Natural killer cell (primary cell): ENCODE measurements at regions not wholly inside any gene's neighbourhood (a gene's known extent, or its start where the extent isn't known, plus 50 kb on each side); places are given as distances from the start of the nearest gene placed in this dataset.

Source experiments
- ATAC-seq, 3 donors: fragments of 150-1000 bp in 2 of 3; fragments of 200-7000 bp in 1 of 3; cut with Tn5 transposase; 1 replicate in 1 of 3; 2 replicates in 2 of 3; pipeline ENCODE4 v1.10.0; 2021; ENCODE audit warnings: mild to moderate bottlenecking in 2 of 3, moderate library complexity in 2 of 3
- DNase-seq, 2 donors: peaks; one replicate each; pipeline versions ENCODE4 v3.0.0 to v3.0.0-alpha.2; 2013 to 2021; ENCODE audit warnings: mixed read lengths in 1 of 2
- H3K27ac ChIP-seq: one replicate; pipeline ENCODE4 v1.5.1; 2013; ENCODE audit warnings: mild to moderate bottlenecking, low read length
- H3K27me3 ChIP-seq: one replicate; pipeline ENCODE4 v1.6.1; 2013; ENCODE audit warnings: low read length; ENCODE audit not compliant: control insufficient read depth, insufficient read depth
- H3K36me3 ChIP-seq: one replicate; pipeline ENCODE4 v1.6.1; 2013; ENCODE audit warnings: low read length; ENCODE audit not compliant: control insufficient read depth, insufficient read depth
- H3K4me1 ChIP-seq: one replicate; pipeline ENCODE4 v1.6.1; 2013; ENCODE audit warnings: low read length; ENCODE audit not compliant: control insufficient read depth, insufficient read depth
- H3K4me3 ChIP-seq: one replicate; pipeline ENCODE4 v1.5.1; 2013; ENCODE audit warnings: low read length
- H3K9me3 ChIP-seq: one replicate; pipeline ENCODE4 v1.6.1; 2013; ENCODE audit warnings: low read length; ENCODE audit not compliant: control insufficient read depth, insufficient read depth
- H3K27ac Mint-ChIP-seq, 2 donors: one replicate each; pipeline ENCODE4 v1.8.0; 2022; ENCODE audit warnings: mild to moderate bottlenecking in 2 of 2, mixed read lengths in 2 of 2, moderate library complexity in 1 of 2
- H3K27me3 Mint-ChIP-seq, 2 donors: one replicate each; pipeline ENCODE4 v1.8.0; 2022; ENCODE audit warnings: low read depth in 2 of 2, mixed read lengths in 2 of 2
- H3K36me3 Mint-ChIP-seq: one replicate; pipeline ENCODE4 v1.8.0; 2022; ENCODE audit warnings: mixed read lengths
- H3K4me1 Mint-ChIP-seq, 2 donors: one replicate each; pipeline ENCODE4 v1.8.0; 2022; ENCODE audit warnings: mixed read lengths in 2 of 2
- H3K4me3 Mint-ChIP-seq: one replicate; pipeline ENCODE4 v1.8.0; 2022; ENCODE audit warnings: mild to moderate bottlenecking, moderate library complexity, mixed read lengths
- H3K9me3 Mint-ChIP-seq, 2 donors: one replicate each; pipeline ENCODE4 v1.8.0; 2022; ENCODE audit warnings: mixed read lengths in 2 of 2
- WGBS: methylation state at CpG from one replicate; pipeline ENCODE4 v1.1.7; 2013; ENCODE audit warnings: missing lambda C conversion rate; ENCODE audit not compliant: insufficient coverage; 5-methylcytosine and 5-hydroxymethylcytosine counted together
- intact Hi-C: fragments of 100-400 bp; cut with micrococcal nuclease; formaldehyde crosslinking; loops from one replicate; pipeline ENCODE4 v1.14.2; 2022
- TF ChIP-seq, protein P1 (sequence below): fragments of 200-600 bp; IDR thresholded peaks from one replicate; pipeline ENCODE4 v1.8.0; 2022; ENCODE audit warnings: antibody characterized with exemption

DNA sequence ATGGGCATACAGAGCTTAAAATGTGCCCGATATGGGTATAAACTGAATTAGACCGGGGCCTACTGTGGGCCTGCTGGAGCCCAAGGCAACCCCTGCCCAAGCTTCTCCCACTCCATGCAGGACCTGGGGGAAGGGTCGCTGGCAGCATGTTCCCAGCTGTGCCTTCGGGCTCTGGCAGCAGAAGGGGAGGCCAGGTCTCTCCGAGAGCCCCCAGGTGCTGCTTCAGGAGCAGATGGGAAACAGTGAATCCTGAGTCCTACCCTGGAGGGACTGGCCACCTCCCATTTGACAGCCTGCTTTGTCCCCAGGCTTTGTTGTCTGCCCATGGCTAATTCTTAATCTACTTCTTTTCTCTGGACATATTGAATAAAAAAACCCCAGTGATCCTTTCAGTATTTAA is 315.6 kb upstream of the B3GAT1 start:
- intact Hi-C loops, result loop anchor here (5.0 kb wide), 1 partner anchor 365 kb away; no protein-coding TSS in a partner anchor
- ATAC-seq (no peak), DNase-seq (no peak)
- H3K9me3 ChIP-seq, result no peaks in the 10 kb centered on the region
- H3K36me3 ChIP-seq, result no peaks in the 10 kb centered on the region
- Mint-ChIP-seq H3K9me3 (no peaks in the 10 kb centered on the region), H3K27me3 (peaks cover 22 to 32% of the 10 kb centered on the region in 2 donors), H3K36me3 (no peaks in the 10 kb centered on the region), H3K4me1 (no peaks in the 10 kb centered on the region), H3K4me3 (no peak overlapping the region), H3K27ac (no peak overlapping the region)
- H3K27me3 ChIP-seq, result no peaks in the 10 kb centered on the region
- TF ChIP-seq, protein P1, sequence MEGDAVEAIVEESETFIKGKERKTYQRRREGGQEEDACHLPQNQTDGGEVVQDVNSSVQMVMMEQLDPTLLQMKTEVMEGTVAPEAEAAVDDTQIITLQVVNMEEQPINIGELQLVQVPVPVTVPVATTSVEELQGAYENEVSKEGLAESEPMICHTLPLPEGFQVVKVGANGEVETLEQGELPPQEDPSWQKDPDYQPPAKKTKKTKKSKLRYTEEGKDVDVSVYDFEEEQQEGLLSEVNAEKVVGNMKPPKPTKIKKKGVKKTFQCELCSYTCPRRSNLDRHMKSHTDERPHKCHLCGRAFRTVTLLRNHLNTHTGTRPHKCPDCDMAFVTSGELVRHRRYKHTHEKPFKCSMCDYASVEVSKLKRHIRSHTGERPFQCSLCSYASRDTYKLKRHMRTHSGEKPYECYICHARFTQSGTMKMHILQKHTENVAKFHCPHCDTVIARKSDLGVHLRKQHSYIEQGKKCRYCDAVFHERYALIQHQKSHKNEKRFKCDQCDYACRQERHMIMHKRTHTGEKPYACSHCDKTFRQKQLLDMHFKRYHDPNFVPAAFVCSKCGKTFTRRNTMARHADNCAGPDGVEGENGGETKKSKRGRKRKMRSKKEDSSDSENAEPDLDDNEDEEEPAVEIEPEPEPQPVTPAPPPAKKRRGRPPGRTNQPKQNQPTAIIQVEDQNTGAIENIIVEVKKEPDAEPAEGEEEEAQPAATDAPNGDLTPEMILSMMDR, result no peak
- H3K27ac ChIP-seq, result no peak overlapping the region
- 62% methylated on average over 5 of the region's 5 CpGs for WGBS
- H3K4me1 ChIP-seq, result no peaks in the 10 kb centered on the region
- no peak overlapping the region for H3K4me3 ChIP-seq

- Histone ChIP-seq H3K36me3 (no peaks in the 10 kb centered on the region), H3K27me3 (no peaks in the 10 kb centered on the region), H3K27ac (no peak overlapping the region), H3K4me1 (no peaks in the 10 kb centered on the region), H3K4me3 (no peak overlapping the region), H3K9me3 (no peaks in the 10 kb centered on the region)
- H3K36me3 Mint-ChIP-seq, result no peaks in the 10 kb centered on the region
- H3K27ac Mint-ChIP-seq, result no peak overlapping the region
- DNase-seq, result no peak
- no peak overlapping the region for H3K4me3 Mint-ChIP-seq
- H3K27me3 Mint-ChIP-seq, result peaks cover 22 to 28% of the 10 kb centered on the region in 2 donors
- 62% methylated on average over 12 of the region's 13 CpGs for WGBS
- intact Hi-C loops, result loop anchor here (5.0 kb wide), 1 partner anchor 365 kb away; no protein-coding TSS in a partner anchor
- TF ChIP-seq, protein P1, result no peak
- no peaks in the 10 kb centered on the region for H3K9me3 Mint-ChIP-seq
- H3K4me1 Mint-ChIP-seq, result no peaks in the 10 kb centered on the region
- no peak for ATAC-seq
Observed at GRCh38 chr11:134727204-134727603, 315.2 kb upstream of the B3GAT1 start.

GRCh38 chr11:134725716-134726639 is 313.9 kb upstream of the B3GAT1 start:
- 80% methylated on average over 21 of the region's 21 CpGs for WGBS
- intact Hi-C loops, result loop anchor here (5.0 kb wide), 1 partner anchor 364 kb away; no protein-coding TSS in a partner anchor
- Mint-ChIP-seq H3K36me3 (no peaks in the 10 kb centered on the region), H3K4me3 (no peak overlapping the region), H3K27ac (no peak overlapping the region), H3K4me1 (no peaks in the 10 kb centered on the region), H3K27me3 (peaks cover 22 to 26% of the 10 kb centered on the region in 2 donors), H3K9me3 (no peaks in the 10 kb centered on the region)
- no peak overlapping the region for H3K4me3 ChIP-seq
- no peaks in the 10 kb centered on the region for H3K36me3 ChIP-seq
- no peaks in the 10 kb centered on the region for H3K4me1 ChIP-seq
- ATAC-seq, result no peak
- no peaks in the 10 kb centered on the region for H3K9me3 ChIP-seq
- DNase-seq, result no peak
- H3K27ac ChIP-seq, result no peak overlapping the region
- H3K27me3 ChIP-seq, result no peaks in the 10 kb centered on the region
- TF ChIP-seq, protein P1, result no peak
